Uterus (tissue), 3 donors: ENCODE measurements at regions not wholly inside any gene's neighbourhood (a gene's known extent, or its start where the extent isn't known, plus 50 kb on each side); places are given as distances from the start of the nearest gene placed in this dataset.

Experiments
- DNase-seq, 2 donors: peaks; one replicate each; pipeline ENCODE4 v3.0.0-alpha.2; 2019 to 2020
- H3K27ac ChIP-seq, 2 donors: fragments of 200-600 bp; sonication (generic); 1 replicate in 1 of 2; 2 replicates in 1 of 2; pipeline ENCODE4 v1.5.1; 2016 to 2018
- H3K27me3 ChIP-seq, 2 donors: fragments of 200-600 bp; sonication (generic); one replicate each; pipeline ENCODE4 v1.5.1; 2018 to 2019; ENCODE audit warnings: control low read depth in 1 of 2
- H3K36me3 ChIP-seq, 2 donors: fragments of 200-600 bp; sonication (generic); one replicate each; pipeline ENCODE4 v1.5.1; 2019; ENCODE audit warnings: control low read depth in 1 of 2
- H3K4me1 ChIP-seq, 2 donors: fragments of 200-600 bp; sonication (generic); one replicate each; pipeline ENCODE4 v1.5.1; 2018 to 2019; ENCODE audit warnings: control low read depth in 1 of 2
- H3K4me3 ChIP-seq, 2 donors: fragments of 200-600 bp; sonication (generic); 1 replicate in 1 of 2; 2 replicates in 1 of 2; pipeline ENCODE4 v1.5.1; 2018 to 2019; ENCODE audit warnings: mild to moderate bottlenecking in 1 of 2
- H3K9me3 ChIP-seq, 2 donors: fragments of 200-600 bp; sonication (generic); one replicate each; pipeline ENCODE4 v1.5.1; 2019; ENCODE audit warnings: control low read depth in 1 of 2
- POLR2A ChIP-seq, 2 donors: fragments of 450-650 bp; IDR thresholded peaks; one replicate each; pipeline ENCODE4 v1.6.1; 2016; ENCODE audit warnings: antibody characterized with exemption in 2 of 2, mild to moderate bottlenecking in 1 of 2, moderate library complexity in 1 of 2
- intact Hi-C: fragments of 100-400 bp; cut with DNase I; formaldehyde crosslinking; loops from one replicate; pipeline ENCODE4 v1.15.1; 2023; ENCODE audit warnings: low total_unique reads
- TF ChIP-seq, protein P1 (sequence below), 4 experiments: fragments of 200-600 bp in 2 of 4; fragments of 450-650 bp in 2 of 4; sonication (generic) in 2 of 4; IDR thresholded peaks; one replicate each; pipeline ENCODE4 v1.5.1; 2016 to 2019; ENCODE audit warnings: antibody characterized with exemption in 4 of 4, mild to moderate bottlenecking in 2 of 4, moderate library complexity in 1 of 4
- donor health status: DM: yes; HTN: yes; CAD: no.

DNA sequence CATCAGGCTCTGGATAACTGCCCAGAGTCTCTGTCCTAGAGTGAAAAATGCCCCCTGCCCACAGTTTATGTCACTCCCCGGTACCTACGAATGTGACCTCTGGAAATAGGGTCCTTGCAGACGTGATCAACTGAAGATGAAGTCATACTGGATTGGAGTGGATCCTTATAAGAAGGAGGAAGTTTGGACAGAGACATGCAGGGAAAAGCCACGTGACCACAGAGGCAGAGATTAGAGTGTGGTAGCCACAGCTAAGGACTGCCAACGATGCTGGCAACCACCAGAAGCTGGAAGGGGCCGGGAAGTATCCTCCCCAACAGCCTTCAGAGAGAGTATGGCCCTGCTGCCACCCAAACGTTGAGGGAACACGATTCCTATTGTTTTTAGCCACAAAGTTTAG lies 101.2 kb upstream of the NCOR2 start:
- intact Hi-C loops, result no loop called here
- no peaks in the 10 kb centered on the region for H3K36me3 ChIP-seq
- H3K4me3 ChIP-seq, result no peak overlapping the region
- DNase-seq, result no peak
- no peak overlapping the region for H3K27ac ChIP-seq
- H3K27me3 ChIP-seq, result no peaks in the 10 kb centered on the region
- peaks cover 0 to 10% of the 10 kb centered on the region in 2 donors for H3K4me1 ChIP-seq
- TF ChIP-seq, protein P1, sequence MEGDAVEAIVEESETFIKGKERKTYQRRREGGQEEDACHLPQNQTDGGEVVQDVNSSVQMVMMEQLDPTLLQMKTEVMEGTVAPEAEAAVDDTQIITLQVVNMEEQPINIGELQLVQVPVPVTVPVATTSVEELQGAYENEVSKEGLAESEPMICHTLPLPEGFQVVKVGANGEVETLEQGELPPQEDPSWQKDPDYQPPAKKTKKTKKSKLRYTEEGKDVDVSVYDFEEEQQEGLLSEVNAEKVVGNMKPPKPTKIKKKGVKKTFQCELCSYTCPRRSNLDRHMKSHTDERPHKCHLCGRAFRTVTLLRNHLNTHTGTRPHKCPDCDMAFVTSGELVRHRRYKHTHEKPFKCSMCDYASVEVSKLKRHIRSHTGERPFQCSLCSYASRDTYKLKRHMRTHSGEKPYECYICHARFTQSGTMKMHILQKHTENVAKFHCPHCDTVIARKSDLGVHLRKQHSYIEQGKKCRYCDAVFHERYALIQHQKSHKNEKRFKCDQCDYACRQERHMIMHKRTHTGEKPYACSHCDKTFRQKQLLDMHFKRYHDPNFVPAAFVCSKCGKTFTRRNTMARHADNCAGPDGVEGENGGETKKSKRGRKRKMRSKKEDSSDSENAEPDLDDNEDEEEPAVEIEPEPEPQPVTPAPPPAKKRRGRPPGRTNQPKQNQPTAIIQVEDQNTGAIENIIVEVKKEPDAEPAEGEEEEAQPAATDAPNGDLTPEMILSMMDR (IDR thresholded peaks at IDR 0.05), result no peak
- TF ChIP-seq POLR2A (IDR thresholded peaks at IDR 0.05), result no peak
- no peaks in the 10 kb centered on the region for H3K9me3 ChIP-seq

DNA sequence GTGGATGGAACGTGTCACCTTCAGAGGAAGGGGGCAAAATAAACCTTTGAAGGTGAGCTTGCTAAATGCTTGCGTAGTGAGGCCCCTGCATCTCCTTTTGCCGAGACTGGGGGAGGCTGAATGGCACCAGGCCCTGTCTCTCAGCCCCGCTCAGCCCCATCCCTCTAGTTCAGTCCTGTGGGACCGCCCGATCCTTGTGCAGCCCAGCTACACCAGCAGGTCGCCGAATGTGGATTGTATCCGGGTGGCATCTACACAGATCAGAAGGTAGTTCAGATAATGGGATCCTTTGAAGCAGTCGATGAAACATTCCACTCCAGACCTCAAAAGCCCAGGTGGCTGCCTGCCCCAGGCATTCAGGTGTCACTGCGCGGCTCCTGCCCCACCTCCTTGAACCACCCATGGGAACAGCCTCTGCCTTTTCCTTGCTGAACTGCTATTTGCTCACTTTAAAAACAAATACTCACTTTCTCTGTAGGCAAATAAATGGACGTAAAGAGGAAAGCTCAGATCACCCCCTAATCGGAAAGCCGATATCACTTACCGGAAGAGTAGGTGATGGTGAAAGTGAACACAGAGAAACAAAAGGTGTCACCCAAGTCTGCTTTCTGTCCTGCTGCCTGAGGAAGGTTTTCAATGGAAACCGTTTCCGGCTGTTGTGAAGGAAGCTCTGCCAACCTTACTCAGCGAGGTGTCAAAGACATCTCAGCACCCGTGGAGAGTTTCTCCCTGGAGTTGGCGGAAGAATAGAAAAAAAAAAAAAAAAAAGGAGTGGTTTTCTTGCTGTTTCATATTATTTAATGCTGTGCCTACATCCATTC lies 100.3 kb upstream of the NCOR2 start:
- no peak overlapping the region for H3K4me3 ChIP-seq
- no peak overlapping the region for H3K27ac ChIP-seq
- no peak for TF ChIP-seq POLR2A (IDR thresholded peaks at IDR 0.05)
- TF ChIP-seq, protein P1 (IDR thresholded peaks at IDR 0.05), result no peak
- no peaks in the 10 kb centered on the region for H3K27me3 ChIP-seq
- no peak for DNase-seq
- intact Hi-C loops, result no loop called here
- H3K36me3 ChIP-seq, result no peaks in the 10 kb centered on the region
- H3K4me1 ChIP-seq, result peaks cover 0 to 10% of the 10 kb centered on the region in 2 donors
- H3K9me3 ChIP-seq, result no peaks in the 10 kb centered on the region

DNA sequence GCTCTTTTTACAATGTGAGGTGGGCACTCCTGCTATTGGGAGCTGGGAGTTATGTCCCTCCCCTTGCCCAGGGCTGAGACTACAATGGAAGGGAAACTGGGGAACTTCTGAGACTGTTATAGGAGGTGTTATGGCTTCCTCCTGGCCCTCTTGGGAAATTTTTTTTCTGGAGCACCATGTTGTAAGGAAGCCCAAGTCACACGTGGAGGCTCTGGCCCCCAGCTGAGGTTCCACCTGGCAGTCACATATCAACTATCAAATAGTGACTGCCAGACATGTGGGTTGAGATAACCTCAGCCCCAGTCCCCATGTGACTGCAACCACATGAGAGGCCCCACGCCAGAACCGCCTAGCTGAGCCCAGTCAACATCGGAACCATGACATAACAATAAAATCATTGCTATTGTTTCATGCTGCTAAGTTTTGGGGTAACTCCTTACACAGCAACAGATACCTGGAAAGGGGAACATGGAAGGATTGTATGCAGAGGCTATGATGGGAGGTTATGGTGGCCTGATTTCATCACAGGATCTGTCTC lies 99.4 kb upstream of the NCOR2 start:
- TF ChIP-seq, protein P1 (IDR thresholded peaks at IDR 0.05), result no peak
- TF ChIP-seq POLR2A (IDR thresholded peaks at IDR 0.05), result no peak
- H3K36me3 ChIP-seq, result no peaks in the 10 kb centered on the region
- no peak for DNase-seq
- intact Hi-C loops, result no loop called here
- no peak overlapping the region for H3K4me3 ChIP-seq
- peaks cover 0 to 10% of the 10 kb centered on the region in 2 donors for H3K4me1 ChIP-seq
- H3K27ac ChIP-seq, result no peak overlapping the region
- no peaks in the 10 kb centered on the region for H3K27me3 ChIP-seq
- H3K9me3 ChIP-seq, result no peaks in the 10 kb centered on the region

DNA sequence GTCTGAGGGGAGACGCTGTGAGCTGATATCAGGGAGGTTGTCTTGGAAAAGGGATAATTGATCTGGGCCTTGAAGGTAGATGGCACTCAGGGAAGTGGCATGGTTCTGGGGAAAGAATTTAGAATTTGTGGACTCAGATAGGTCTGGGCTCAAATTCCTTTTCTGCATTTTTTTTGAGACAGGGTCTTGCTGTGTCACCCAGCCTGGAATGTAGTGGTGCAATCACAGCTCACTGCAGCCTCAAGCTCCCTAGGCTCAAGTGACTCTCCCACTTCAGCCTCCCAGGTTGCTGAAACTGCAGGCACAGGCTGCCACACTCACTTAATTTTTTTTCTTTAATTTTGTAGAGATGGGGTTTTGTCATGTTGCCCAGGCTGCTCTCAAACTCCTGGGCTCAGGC lies 98.1 kb upstream of the NCOR2 start:
- no peak for DNase-seq
- H3K36me3 ChIP-seq, result no peaks in the 10 kb centered on the region
- no peak overlapping the region for H3K27ac ChIP-seq
- H3K4me3 ChIP-seq, result no peak overlapping the region
- TF ChIP-seq, protein P1 (IDR thresholded peaks at IDR 0.05), result no peak
- no peak for TF ChIP-seq POLR2A (IDR thresholded peaks at IDR 0.05)
- H3K9me3 ChIP-seq, result no peaks in the 10 kb centered on the region
- peaks cover 0 to 16% of the 10 kb centered on the region in 2 donors for H3K4me1 ChIP-seq
- intact Hi-C loops, result no loop called here
- H3K27me3 ChIP-seq, result no peaks in the 10 kb centered on the region

DNA sequence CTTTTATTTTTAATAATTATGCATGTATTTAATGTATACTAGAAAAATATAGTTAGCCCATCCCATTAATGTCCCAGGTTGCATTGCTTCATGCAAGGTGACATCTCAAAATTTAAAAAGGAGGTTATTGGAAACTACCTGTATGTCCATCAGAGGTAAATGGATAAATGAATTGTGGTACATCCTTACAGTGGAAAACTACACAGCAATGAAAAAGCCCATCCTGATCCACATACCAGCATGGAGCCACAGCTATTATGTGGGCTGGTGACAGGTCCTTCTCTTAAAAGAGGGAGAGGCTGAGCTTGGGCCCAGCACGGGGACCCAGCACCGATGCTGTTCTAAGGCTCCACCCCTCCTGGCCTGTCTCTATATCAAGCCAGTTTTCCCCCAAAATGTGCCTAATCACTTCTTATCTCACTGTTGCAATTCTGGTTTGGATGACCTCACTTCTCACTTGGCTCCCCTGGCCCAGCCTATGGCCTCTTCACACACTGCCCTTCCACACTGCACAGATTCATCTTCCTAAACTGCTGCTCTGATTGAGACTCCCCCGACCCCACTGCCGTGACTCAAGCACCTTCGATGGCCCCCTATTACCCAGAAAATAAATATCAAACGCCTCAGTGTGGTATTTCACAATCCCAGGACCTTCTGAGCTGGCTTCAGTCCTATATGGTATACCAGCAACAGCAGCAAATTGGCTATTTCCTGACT lies 97.1 kb upstream of the NCOR2 start:
- DNase-seq, result no peak
- no peak overlapping the region for H3K27ac ChIP-seq
- TF ChIP-seq, protein P1 (IDR thresholded peaks at IDR 0.05), result no peak
- TF ChIP-seq POLR2A (IDR thresholded peaks at IDR 0.05), result no peak

More for the DNA sequence above, 97.1 kb upstream of the NCOR2 start:
- Histone ChIP-seq H3K4me3 (no peak overlapping the region), H3K4me1 (peaks cover 0 to 18% of the 10 kb centered on the region in 2 donors), H3K36me3 (no peaks in the 10 kb centered on the region), H3K27me3 (no peaks in the 10 kb centered on the region), H3K9me3 (no peaks in the 10 kb centered on the region)
- intact Hi-C loops, result no loop called here
